ENCODE measurements at regions not wholly inside any gene's neighbourhood (a gene's known extent, or its start where the extent isn't known, plus 50 kb on each side); places are given as distances from the start of the nearest gene placed in this dataset.
A peak's percentile ranks its signal among the peaks of the same experiment; 100 is the strongest.
"Not testable (repeated sequence)": the region's sequence is repeated elsewhere in the genome, so short reads cannot be mapped to it uniquely, and the experiment has no call there.

DNA sequence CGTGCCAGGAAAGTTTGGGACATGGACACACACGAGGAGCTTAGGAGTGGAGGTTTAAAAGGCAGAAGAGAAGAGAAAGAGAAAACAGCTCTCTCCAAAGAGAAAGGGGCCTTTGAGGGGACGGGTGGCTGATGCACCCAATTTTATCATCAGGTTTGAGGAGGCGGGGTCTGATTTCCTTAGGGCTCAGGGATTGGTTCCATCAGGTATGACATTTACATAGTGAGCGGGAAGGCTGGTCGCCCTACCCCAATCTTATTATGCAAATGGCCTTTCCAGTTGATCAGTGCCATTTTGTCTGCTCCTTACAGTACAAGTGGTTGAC is 749.1 kb upstream of the TPTE start:
- H3K4me1 Mint-ChIP-seq (ENCODE audit: unreplicated experiment), result no peaks in the 10 kb centered on the region
- peaks cover 31% of the 10 kb centered on the region for H3K9me3 Mint-ChIP-seq (ENCODE audit: unreplicated experiment)
- TF ChIP-seq, protein P1, sequence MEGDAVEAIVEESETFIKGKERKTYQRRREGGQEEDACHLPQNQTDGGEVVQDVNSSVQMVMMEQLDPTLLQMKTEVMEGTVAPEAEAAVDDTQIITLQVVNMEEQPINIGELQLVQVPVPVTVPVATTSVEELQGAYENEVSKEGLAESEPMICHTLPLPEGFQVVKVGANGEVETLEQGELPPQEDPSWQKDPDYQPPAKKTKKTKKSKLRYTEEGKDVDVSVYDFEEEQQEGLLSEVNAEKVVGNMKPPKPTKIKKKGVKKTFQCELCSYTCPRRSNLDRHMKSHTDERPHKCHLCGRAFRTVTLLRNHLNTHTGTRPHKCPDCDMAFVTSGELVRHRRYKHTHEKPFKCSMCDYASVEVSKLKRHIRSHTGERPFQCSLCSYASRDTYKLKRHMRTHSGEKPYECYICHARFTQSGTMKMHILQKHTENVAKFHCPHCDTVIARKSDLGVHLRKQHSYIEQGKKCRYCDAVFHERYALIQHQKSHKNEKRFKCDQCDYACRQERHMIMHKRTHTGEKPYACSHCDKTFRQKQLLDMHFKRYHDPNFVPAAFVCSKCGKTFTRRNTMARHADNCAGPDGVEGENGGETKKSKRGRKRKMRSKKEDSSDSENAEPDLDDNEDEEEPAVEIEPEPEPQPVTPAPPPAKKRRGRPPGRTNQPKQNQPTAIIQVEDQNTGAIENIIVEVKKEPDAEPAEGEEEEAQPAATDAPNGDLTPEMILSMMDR (IDR thresholded peaks at IDR 0.05), result no peak
- H3K36me3 Mint-ChIP-seq (ENCODE audit: unreplicated experiment), result no peaks in the 10 kb centered on the region
- H3K4me3 Mint-ChIP-seq (ENCODE audit: unreplicated experiment), result no peak overlapping the region
- no peaks in the 10 kb centered on the region for H3K27me3 Mint-ChIP-seq (ENCODE audit: unreplicated experiment)
- no peak overlapping the region for H3K27ac Mint-ChIP-seq (ENCODE audit: unreplicated experiment)
- DNase-seq (ENCODE audit: extremely low spot score, unreplicated experiment), result no peak

DNA sequence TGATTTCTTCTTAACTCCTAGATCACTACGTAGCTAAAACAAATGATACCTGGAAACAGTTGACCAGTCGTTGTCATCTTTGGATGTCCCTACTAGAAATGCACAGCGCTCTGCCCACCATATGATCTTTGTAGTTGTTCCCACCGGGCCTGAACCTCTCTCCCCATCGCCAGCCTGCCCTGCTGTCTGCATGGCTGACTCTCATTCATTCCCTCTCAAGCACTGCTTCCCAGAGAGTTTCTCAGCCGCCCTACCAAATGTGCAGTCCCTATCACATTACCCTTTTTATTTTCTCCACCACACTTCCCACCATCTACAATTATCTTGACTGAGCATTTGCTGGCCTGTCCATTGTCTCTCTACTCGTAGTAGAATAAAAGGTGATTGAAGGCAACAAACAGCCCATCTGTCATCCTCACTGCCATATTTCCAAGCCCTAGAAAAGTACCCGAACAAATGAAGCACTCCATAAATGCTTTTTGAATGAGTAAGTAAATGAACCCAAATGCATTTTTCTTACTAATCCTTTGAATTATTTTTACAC is 748.4 kb upstream of the TPTE start:
- not testable (repeated sequence) for DNase-seq (ENCODE audit: extremely low spot score, unreplicated experiment); H3K27me3 Mint-ChIP-seq (ENCODE audit: unreplicated experiment); H3K27ac Mint-ChIP-seq (ENCODE audit: unreplicated experiment); H3K4me3 Mint-ChIP-seq (ENCODE audit: unreplicated experiment); H3K4me1 Mint-ChIP-seq (ENCODE audit: unreplicated experiment); H3K36me3 Mint-ChIP-seq (ENCODE audit: unreplicated experiment)
- peaks cover 37% of the 10 kb centered on the region for H3K9me3 Mint-ChIP-seq (ENCODE audit: unreplicated experiment)

DNA sequence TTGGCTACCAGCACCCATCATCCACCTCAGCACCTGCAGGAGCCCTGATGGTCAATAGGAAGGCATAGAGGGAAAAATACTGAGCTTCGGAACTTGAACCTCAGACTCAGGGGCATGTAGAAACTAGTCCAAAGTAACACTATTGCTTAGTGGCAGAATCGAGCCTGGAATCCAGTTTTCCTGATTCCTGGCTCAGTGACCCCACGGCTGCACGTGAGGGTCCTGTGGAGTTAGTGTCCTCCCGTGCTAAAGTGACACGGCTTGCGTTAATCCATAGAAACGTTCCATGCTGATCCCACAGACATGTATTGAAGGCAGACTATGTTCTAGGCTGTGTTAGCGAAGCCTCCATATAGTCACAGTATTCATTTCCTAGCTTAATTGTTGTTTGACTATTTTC is 747.0 kb upstream of the TPTE start:
- Mint-ChIP-seq H3K27ac (ENCODE audit: unreplicated experiment) (no peak overlapping the region), H3K9me3 (ENCODE audit: unreplicated experiment) (peaks cover 47% of the 10 kb centered on the region), H3K27me3 (ENCODE audit: unreplicated experiment) (no peaks in the 10 kb centered on the region), H3K4me1 (ENCODE audit: unreplicated experiment) (no peaks in the 10 kb centered on the region), H3K36me3 (ENCODE audit: unreplicated experiment) (no peaks in the 10 kb centered on the region), H3K4me3 (ENCODE audit: unreplicated experiment) (no peak overlapping the region)
- peak; percentile 86 for DNase-seq (ENCODE audit: extremely low spot score, unreplicated experiment)
- TF ChIP-seq, protein P1 (IDR thresholded peaks at IDR 0.05), result no peak

DNA sequence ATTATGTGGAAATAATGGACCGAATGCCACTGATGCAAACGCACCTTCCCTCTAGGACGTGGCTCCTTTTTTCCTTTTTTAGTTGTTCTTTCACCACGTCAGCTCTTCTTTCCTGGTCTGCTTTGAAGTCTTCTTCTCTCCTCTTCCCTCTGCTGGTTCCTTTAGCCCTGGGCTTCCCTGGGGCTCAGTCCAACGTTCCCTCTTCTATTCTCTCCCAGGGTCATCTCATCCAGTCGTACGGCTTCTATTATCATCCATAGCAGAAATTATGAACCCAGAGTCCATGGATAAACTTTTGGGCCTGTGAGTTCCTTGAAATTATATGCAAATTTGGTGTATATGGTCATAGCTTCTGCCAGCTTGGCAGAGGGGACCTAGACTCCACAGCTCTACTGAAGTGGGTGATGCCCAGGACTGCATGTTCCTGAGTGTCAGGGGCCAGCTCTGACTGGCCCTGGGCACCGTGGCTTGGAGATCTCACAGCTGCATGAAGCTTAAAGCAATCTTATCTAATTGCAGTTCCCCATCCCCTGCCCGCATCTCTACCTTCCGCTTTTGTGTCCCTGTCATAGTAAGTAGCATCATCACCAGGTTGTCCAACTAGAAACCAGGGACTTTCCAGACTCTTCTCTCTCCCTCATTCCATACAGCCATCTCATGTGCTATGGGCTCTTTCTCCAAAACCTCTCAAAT is 746.3 kb upstream of the TPTE start:
- not testable (repeated sequence) for H3K4me1 Mint-ChIP-seq (ENCODE audit: unreplicated experiment); H3K4me3 Mint-ChIP-seq (ENCODE audit: unreplicated experiment); H3K27ac Mint-ChIP-seq (ENCODE audit: unreplicated experiment); H3K36me3 Mint-ChIP-seq (ENCODE audit: unreplicated experiment); H3K27me3 Mint-ChIP-seq (ENCODE audit: unreplicated experiment)
- H3K9me3 Mint-ChIP-seq (ENCODE audit: unreplicated experiment), result peaks cover 52% of the 10 kb centered on the region
- peak; percentile 79 for DNase-seq (ENCODE audit: extremely low spot score, unreplicated experiment)

DNA sequence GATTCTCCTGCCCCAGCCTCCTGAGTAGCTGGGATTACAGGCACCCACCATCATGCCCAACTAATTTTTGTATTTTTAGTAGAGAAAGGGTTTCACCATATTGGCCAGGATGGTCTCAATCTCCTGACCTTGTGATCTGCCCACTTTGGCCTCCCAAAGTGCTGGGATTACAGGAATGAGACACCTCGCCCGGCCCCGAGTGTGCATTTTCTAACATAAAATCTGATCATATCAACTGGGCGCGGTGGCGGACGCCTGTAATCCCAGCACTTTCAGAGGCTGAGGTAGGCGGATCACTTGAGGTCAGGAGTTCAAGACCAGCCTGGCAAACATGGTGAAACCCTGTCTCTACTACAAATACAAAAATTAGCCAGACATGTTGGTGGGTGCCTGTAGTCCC is 745.5 kb upstream of the TPTE start:
- not testable (repeated sequence) for H3K36me3 Mint-ChIP-seq (ENCODE audit: unreplicated experiment); H3K27ac Mint-ChIP-seq (ENCODE audit: unreplicated experiment); H3K27me3 Mint-ChIP-seq (ENCODE audit: unreplicated experiment); H3K4me3 Mint-ChIP-seq (ENCODE audit: unreplicated experiment); H3K4me1 Mint-ChIP-seq (ENCODE audit: unreplicated experiment)
- peak; percentile 87 for DNase-seq (ENCODE audit: extremely low spot score, unreplicated experiment)
- peaks cover 60% of the 10 kb centered on the region for H3K9me3 Mint-ChIP-seq (ENCODE audit: unreplicated experiment)

DNA sequence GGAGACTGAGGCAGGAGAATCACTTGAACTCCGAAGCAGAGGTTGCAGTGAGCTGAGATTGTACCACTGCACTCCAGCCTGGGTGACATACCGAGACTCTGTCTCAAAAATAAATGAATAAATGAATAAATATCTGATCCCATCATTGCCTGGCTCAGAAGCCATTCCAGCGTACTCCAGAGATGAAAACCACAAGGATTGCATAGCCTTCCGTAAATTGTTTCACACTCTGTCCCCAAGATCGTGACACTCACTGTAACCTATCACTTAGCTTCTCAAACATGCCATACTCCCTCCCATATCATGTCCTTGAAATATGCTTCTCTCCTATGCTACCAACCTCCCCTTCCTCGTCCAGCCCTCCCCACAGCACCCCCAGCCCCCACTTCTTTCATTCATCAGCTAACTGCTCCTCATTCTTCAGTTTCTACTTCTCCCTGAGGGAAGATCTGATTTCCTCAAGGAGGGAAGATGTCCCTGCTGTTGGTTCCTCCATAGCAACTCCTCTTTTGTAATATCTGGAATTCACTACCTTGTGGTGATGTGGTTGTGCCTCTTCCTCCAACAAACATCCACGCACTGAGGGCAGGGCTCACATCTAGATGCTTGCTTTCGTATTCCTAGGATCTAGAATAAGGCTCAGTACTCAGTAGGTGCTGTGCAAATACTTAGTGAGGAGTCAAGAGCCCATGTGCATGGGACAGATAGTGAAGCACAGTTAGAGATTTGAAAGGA is 744.9 kb upstream of the TPTE start:
- peak; percentile 70 for DNase-seq (ENCODE audit: extremely low spot score, unreplicated experiment)
- not testable (repeated sequence) for H3K4me3 Mint-ChIP-seq (ENCODE audit: unreplicated experiment); H3K4me1 Mint-ChIP-seq (ENCODE audit: unreplicated experiment); H3K27ac Mint-ChIP-seq (ENCODE audit: unreplicated experiment); H3K36me3 Mint-ChIP-seq (ENCODE audit: unreplicated experiment); H3K27me3 Mint-ChIP-seq (ENCODE audit: unreplicated experiment)
- peaks cover 64% of the 10 kb centered on the region for H3K9me3 Mint-ChIP-seq (ENCODE audit: unreplicated experiment)

DNA sequence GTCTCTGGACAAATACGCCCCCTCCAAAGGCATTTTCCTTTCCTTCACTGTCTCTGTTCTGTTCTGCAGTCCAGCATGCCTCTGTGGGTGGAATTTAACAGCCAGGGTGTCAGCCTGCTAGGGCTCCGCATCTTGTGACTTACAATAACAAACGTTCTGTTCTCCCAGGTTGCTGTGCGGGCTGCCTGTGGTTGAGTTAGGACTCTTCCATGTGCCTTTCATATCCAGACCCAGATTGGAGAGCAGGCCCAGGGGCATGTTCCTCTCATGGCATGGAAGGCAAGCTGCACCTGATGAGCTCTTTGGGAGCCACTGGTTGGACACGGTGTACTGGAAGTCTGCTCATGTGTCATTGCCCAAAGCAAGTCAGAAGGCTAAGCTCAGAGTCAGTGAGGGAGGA is 742.8 kb upstream of the TPTE start:
- not testable (repeated sequence) for H3K27ac Mint-ChIP-seq (ENCODE audit: unreplicated experiment); H3K27me3 Mint-ChIP-seq (ENCODE audit: unreplicated experiment); H3K4me3 Mint-ChIP-seq (ENCODE audit: unreplicated experiment); H3K36me3 Mint-ChIP-seq (ENCODE audit: unreplicated experiment); H3K4me1 Mint-ChIP-seq (ENCODE audit: unreplicated experiment)
- peak; percentile 87 for DNase-seq (ENCODE audit: extremely low spot score, unreplicated experiment)
- peaks cover 81% of the 10 kb centered on the region for H3K9me3 Mint-ChIP-seq (ENCODE audit: unreplicated experiment)
